Loucy (cell line): ENCODE measurements at regions not wholly inside any gene's neighbourhood (a gene's known extent, or its start where the extent isn't known, plus 50 kb on each side); places are given as distances from the start of the nearest gene placed in this dataset.

Experiments used
- H2AFZ ChIP-seq: fragments of 200-600 bp; sonication (generic); 2 replicates; pipeline ENCODE4 v1.6.0; 2016; ENCODE audit warnings: antibody characterized with exemption, mild to moderate bottlenecking, low read length, moderate library complexity
- H3F3A ChIP-seq: fragments of 200-600 bp; 2 replicates; pipeline ENCODE4 v1.6.0; 2016; ENCODE audit warnings: antibody characterized with exemption, low read depth, mild to moderate bottlenecking
- H3K27me3 ChIP-seq: fragments of 200-600 bp; sonication (generic); 2 replicates; pipeline ENCODE4 v1.6.1; 2014; ENCODE audit warnings: low read length, mild to moderate bottlenecking; ENCODE audit not compliant: insufficient read depth, poor library complexity, severe bottlenecking
- H3K36me3 ChIP-seq: fragments of 200-600 bp; sonication (generic); 2 replicates; pipeline ENCODE4 v1.6.1; 2016; ENCODE audit warnings: low read length; ENCODE audit not compliant: insufficient read depth
- H3K4me1 ChIP-seq: fragments of 200-600 bp; sonication (generic); 2 replicates; pipeline ENCODE4 v1.5.1; 2014; ENCODE audit warnings: low read length, mild to moderate bottlenecking; ENCODE audit not compliant: insufficient read depth, poor library complexity, severe bottlenecking
- H3K4me2 ChIP-seq: fragments of 200-600 bp; sonication (generic); 2 replicates; pipeline ENCODE4 v1.6.0; 2014; ENCODE audit warnings: antibody characterized with exemption, low read length, low read depth, mild to moderate bottlenecking; ENCODE audit not compliant: poor library complexity, severe bottlenecking
- H3K4me3 ChIP-seq: fragments of 200-600 bp; sonication (generic); 2 replicates; pipeline ENCODE4 v1.5.1; 2014; ENCODE audit warnings: low read length, mild to moderate bottlenecking, mixed read lengths; ENCODE audit not compliant: poor library complexity, severe bottlenecking
- H3K79me2 ChIP-seq: fragments of 200-600 bp; sonication (generic); 2 replicates; pipeline ENCODE4 v1.6.1; 2014; ENCODE audit warnings: low read length; ENCODE audit not compliant: insufficient read depth
- H3K9ac ChIP-seq: fragments of 200-600 bp; sonication (generic); 2 replicates; pipeline ENCODE4 v1.6.0; 2014; ENCODE audit warnings: mild to moderate bottlenecking, low read depth, low read length, moderate library complexity; ENCODE audit not compliant: poor library complexity, severe bottlenecking
- H3K9me2 ChIP-seq: fragments of 200-600 bp; sonication (generic); replicated peaks from 2 replicates; pipeline ENCODE4 v1.6.1; 2016; ENCODE audit warnings: low read depth, low read length, mixed read lengths
- H3K9me3 ChIP-seq: fragments of 200-600 bp; sonication (generic); 2 replicates; pipeline ENCODE4 v1.6.1; 2014; ENCODE audit warnings: mild to moderate bottlenecking, antibody characterized with exemption, low read length, low read depth; ENCODE audit not compliant: insufficient read depth
- H4K20me1 ChIP-seq: fragments of 200-600 bp; sonication (generic); 2 replicates; pipeline ENCODE4 v1.6.0; 2014; ENCODE audit warnings: antibody characterized with exemption, low read length, mild to moderate bottlenecking; ENCODE audit not compliant: insufficient read depth, poor library complexity, severe bottlenecking
- EZH2phosphoT487 ChIP-seq: fragments of 200-600 bp; IDR thresholded peaks from 2 replicates; pipeline ENCODE4 v1.6.1; 2018; ENCODE audit warnings: antibody characterized with exemption, mild to moderate bottlenecking, moderate library complexity, borderline replicate concordance
- TF ChIP-seq, protein P1 (sequence below): fragments of 200-600 bp; sonication (generic); conservative IDR thresholded peaks from 2 replicates; pipeline ENCODE4 v1.5.1; 2014; ENCODE audit warnings: mild to moderate bottlenecking, antibody characterized with exemption, low read length

DNA sequence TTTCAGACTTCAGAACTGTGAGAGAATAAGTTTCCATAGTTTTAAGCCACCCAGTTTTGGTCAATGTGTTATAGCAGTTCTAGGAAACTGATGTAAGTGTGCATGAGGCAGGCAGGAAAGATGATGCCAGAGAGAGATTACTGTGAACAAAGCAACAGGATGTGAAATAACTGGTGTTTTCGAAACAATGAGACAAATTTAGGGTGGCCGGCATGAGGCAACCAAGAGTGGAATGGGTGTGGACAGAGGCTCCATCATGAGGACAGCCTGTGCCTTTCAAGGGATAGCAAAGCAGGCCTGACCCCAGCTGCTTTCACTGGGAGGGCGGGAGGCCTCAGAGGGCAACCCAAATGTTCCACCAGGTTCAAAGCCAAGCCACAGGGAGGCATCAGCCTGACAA is 67.3 kb upstream of the UCN3 start:
- Histone ChIP-seq H4K20me1 (no peaks in the 10 kb centered on the region), H3K9me2 (no peaks in the 10 kb centered on the region), H3K4me3 (no peak overlapping the region), H3K36me3 (no peaks in the 10 kb centered on the region), H3K9ac (no peak overlapping the region), H3K9me3 (no peaks in the 10 kb centered on the region), H3K4me2 (peak overlapping the region; percentile 4), H2AFZ (no peak overlapping the region), H3K4me1 (peaks cover 31% of the 10 kb centered on the region), H3F3A (no peaks in the 10 kb centered on the region), H3K79me2 (peaks cover 16% of the 10 kb centered on the region), H3K27me3 (no peaks in the 10 kb centered on the region)
- TF ChIP-seq, protein P1, sequence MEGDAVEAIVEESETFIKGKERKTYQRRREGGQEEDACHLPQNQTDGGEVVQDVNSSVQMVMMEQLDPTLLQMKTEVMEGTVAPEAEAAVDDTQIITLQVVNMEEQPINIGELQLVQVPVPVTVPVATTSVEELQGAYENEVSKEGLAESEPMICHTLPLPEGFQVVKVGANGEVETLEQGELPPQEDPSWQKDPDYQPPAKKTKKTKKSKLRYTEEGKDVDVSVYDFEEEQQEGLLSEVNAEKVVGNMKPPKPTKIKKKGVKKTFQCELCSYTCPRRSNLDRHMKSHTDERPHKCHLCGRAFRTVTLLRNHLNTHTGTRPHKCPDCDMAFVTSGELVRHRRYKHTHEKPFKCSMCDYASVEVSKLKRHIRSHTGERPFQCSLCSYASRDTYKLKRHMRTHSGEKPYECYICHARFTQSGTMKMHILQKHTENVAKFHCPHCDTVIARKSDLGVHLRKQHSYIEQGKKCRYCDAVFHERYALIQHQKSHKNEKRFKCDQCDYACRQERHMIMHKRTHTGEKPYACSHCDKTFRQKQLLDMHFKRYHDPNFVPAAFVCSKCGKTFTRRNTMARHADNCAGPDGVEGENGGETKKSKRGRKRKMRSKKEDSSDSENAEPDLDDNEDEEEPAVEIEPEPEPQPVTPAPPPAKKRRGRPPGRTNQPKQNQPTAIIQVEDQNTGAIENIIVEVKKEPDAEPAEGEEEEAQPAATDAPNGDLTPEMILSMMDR, result no peak
- no peak for TF ChIP-seq EZH2phosphoT487

DNA sequence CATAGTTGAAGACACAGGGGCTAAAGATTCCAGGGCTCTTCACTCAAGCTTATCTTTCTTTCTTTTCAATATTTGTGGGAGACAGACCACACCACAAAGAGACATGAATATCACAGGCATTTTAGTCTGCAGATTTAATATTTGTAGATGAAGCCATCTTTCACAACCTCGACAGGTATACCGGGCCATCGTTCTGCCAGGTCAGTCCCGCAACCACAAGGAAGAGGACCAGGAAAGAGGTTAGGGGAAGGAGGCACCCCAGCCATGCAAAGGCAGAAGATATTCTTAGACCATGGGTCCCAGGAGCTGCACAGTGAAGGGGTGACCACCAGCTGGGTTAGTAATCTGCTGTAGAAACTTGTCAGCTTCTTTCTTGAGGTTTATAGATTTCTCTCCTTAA is 66.8 kb upstream of the UCN3 start:
- H3K4me1 ChIP-seq, result peaks cover 31% of the 10 kb centered on the region
- no peak overlapping the region for H3K4me2 ChIP-seq
- TF ChIP-seq, protein P1, result no peak
- TF ChIP-seq EZH2phosphoT487, result no peak
- H3K79me2 ChIP-seq, result peaks cover 14% of the 10 kb centered on the region
- no peak overlapping the region for H3K9ac ChIP-seq
- H3K9me2 ChIP-seq, result no peaks in the 10 kb centered on the region
- H2AFZ ChIP-seq, result no peak overlapping the region
- no peaks in the 10 kb centered on the region for H3K36me3 ChIP-seq
- no peaks in the 10 kb centered on the region for H3F3A ChIP-seq
- no peak overlapping the region for H3K4me3 ChIP-seq
- no peaks in the 10 kb centered on the region for H3K27me3 ChIP-seq
- no peaks in the 10 kb centered on the region for H3K9me3 ChIP-seq
- no peaks in the 10 kb centered on the region for H4K20me1 ChIP-seq

DNA sequence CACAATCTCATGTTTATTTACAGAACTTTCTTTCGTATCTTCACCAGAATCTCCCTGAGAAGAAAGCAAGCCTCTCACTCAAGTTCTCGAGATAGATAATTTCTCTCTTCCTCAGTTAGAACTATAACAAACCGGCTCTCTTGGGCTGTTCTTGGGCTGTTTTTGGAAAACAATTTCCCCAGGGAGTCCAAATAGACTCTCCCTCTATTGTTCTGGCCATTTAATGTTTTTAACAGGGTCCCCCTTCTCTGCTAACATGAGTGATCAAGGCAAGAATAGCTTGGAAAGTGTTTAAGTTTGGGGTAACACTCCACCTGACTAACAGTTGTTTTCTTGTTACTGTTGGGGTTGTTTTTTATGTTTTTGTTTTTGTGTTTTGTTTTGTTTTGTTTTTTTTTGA is 64.8 kb upstream of the UCN3 start:
- Histone ChIP-seq H3K9ac (no peak overlapping the region), H3K79me2 (peaks cover 11% of the 10 kb centered on the region), H3F3A (no peaks in the 10 kb centered on the region), H3K4me3 (no peak overlapping the region), H2AFZ (no peak overlapping the region), H3K36me3 (no peaks in the 10 kb centered on the region), H3K27me3 (no peaks in the 10 kb centered on the region), H3K9me2 (no peaks in the 10 kb centered on the region), H4K20me1 (no peaks in the 10 kb centered on the region), H3K9me3 (no peaks in the 10 kb centered on the region), H3K4me2 (no peak overlapping the region), H3K4me1 (peaks cover 26% of the 10 kb centered on the region)
- TF ChIP-seq EZH2phosphoT487, result no peak
- TF ChIP-seq, protein P1, result no peak
